Prostate gland (tissue), 2 donors: ENCODE measurements at regions not wholly inside any gene's neighbourhood (a gene's known extent, or its start where the extent isn't known, plus 50 kb on each side); places are given as distances from the start of the nearest gene placed in this dataset.

Source experiments
- CTCF ChIP-seq, 4 experiments: fragments of 200-600 bp in 2 of 4; fragments of 450-650 bp in 2 of 4; sonication (generic) in 2 of 4; IDR thresholded peaks; 1 replicate in 3 of 4; 2 replicates in 1 of 4; pipeline ENCODE4 v1.5.1; 2016 to 2019; ENCODE audit warnings: antibody characterized with exemption in 4 of 4, mild to moderate bottlenecking in 2 of 4, moderate library complexity in 2 of 4
- POLR2A ChIP-seq: fragments of 450-650 bp; IDR thresholded peaks from one replicate; pipeline ENCODE4 v1.6.1; 2016; ENCODE audit warnings: antibody characterized with exemption, mild to moderate bottlenecking
- POLR2AphosphoS5 ChIP-seq: sonication (generic); formaldehyde crosslinking; IDR thresholded peaks from one replicate; pipeline ENCODE4 v1.6.1; 2017; ENCODE audit warnings: antibody characterized with exemption

- no peak for TF ChIP-seq CTCF (IDR thresholded peaks at IDR 0.05)
- no peak for TF ChIP-seq POLR2A
- no peak for TF ChIP-seq POLR2AphosphoS5
These were observed 78.4 kb upstream of the ATP10B start for GRCh38 chr5:160930406-160930805.
